ENCODE measurements at regions not wholly inside any gene's neighbourhood (a gene's known extent, or its start where the extent isn't known, plus 50 kb on each side); places are given as distances from the start of the nearest gene placed in this dataset.

DNA sequence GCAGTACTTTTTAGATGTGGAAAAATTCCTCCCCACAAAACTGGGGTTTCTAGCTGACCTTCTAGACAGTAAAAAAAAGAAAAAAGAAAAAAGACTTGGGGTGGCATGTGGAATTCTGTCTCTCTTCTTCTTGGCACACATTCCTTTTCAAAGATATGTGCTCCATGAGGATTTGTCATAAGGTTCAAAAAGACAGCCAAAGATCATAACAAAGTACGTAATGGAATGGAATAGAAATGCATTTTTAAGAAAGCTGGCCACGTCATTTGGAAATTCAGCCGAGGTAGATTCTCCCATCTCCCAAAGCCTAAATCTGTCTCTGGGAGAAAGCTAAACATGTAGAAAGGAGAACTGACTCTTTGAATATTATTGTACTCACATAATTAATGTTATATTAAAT, 381.3 kb upstream of the NFE2L3 start:
- TF ChIP-seq, protein P1, sequence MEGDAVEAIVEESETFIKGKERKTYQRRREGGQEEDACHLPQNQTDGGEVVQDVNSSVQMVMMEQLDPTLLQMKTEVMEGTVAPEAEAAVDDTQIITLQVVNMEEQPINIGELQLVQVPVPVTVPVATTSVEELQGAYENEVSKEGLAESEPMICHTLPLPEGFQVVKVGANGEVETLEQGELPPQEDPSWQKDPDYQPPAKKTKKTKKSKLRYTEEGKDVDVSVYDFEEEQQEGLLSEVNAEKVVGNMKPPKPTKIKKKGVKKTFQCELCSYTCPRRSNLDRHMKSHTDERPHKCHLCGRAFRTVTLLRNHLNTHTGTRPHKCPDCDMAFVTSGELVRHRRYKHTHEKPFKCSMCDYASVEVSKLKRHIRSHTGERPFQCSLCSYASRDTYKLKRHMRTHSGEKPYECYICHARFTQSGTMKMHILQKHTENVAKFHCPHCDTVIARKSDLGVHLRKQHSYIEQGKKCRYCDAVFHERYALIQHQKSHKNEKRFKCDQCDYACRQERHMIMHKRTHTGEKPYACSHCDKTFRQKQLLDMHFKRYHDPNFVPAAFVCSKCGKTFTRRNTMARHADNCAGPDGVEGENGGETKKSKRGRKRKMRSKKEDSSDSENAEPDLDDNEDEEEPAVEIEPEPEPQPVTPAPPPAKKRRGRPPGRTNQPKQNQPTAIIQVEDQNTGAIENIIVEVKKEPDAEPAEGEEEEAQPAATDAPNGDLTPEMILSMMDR (IDR thresholded peaks at IDR 0.05; ENCODE audit: borderline replicate concordance, extremely low read depth, low read length, poor library complexity, severe bottlenecking), result no peak
- no peak for TF ChIP-seq EZH2 (IDR thresholded peaks at IDR 0.05; ENCODE audit: borderline replicate concordance, low read depth, low read length, severe bottlenecking)
